Neuronal stem cell (in vitro differentiated cells): ENCODE measurements at regions not wholly inside any gene's neighbourhood (a gene's known extent, or its start where the extent isn't known, plus 50 kb on each side); places are given as distances from the start of the nearest gene placed in this dataset.
A peak's percentile ranks its signal among the peaks of the same experiment; 100 is the strongest.

Experiments
- DNase-seq: peaks from one replicate; pipeline ENCODE4 v3.0.0-alpha.2; 2013; ENCODE audit warnings: low spot score
- H2AFZ ChIP-seq: one replicate; pipeline ENCODE4 v1.6.1; 2013; ENCODE audit warnings: mild to moderate bottlenecking, low read length, inconsistent platforms
- H2AK5ac ChIP-seq: 2 replicates; pipeline ENCODE4 v1.6.1; 2013; ENCODE audit warnings: low read depth, mild to moderate bottlenecking, inconsistent platforms, low read length, moderate library complexity, mixed read lengths
- H2BK120ac ChIP-seq: 2 replicates; pipeline ENCODE4 v1.6.1; 2013; ENCODE audit warnings: low read depth, mild to moderate bottlenecking, inconsistent platforms, low read length, moderate library complexity, mixed read lengths
- H2BK12ac ChIP-seq: one replicate; pipeline ENCODE4 v1.6.1; 2013; ENCODE audit warnings: low read length, inconsistent platforms
- H2BK15ac ChIP-seq: 2 replicates; pipeline ENCODE4 v1.6.1; 2013; ENCODE audit warnings: mild to moderate bottlenecking, low read length, inconsistent platforms, mixed read lengths
- H2BK5ac ChIP-seq: one replicate; pipeline ENCODE4 v1.6.1; 2013; ENCODE audit warnings: inconsistent platforms, mild to moderate bottlenecking, low read length, moderate library complexity
- H3K14ac ChIP-seq: one replicate; pipeline ENCODE4 v1.6.1; 2013; ENCODE audit warnings: low read length, inconsistent platforms
- H3K18ac ChIP-seq: 2 replicates; pipeline ENCODE4 v1.6.1; 2013; ENCODE audit warnings: low read length, inconsistent platforms
- H3K23ac ChIP-seq: 2 replicates; pipeline ENCODE4 v1.6.1; 2013; ENCODE audit warnings: low read depth, mild to moderate bottlenecking, mixed read lengths, low read length, inconsistent platforms; ENCODE audit not compliant: poor library complexity
- H3K27ac ChIP-seq: replicated peaks from 3 replicates; pipeline ENCODE4 v1.5.1; 2013; ENCODE audit warnings: low read length, inconsistent platforms
- H3K27me3 ChIP-seq, 3 experiments: 2 replicates each; pipeline ENCODE4 v1.6.1; 2013; ENCODE audit warnings: low read length in 3 of 3, mild to moderate bottlenecking in 2 of 3, inconsistent platforms in 1 of 3, low read depth in 1 of 3, mixed read lengths in 1 of 3, moderate library complexity in 1 of 3; ENCODE audit not compliant: control insufficient read depth in 3 of 3, insufficient read depth in 3 of 3
- H3K36me3 ChIP-seq, 2 donors: replicated peaks in 1 of 2; 2 replicates each; pipeline ENCODE4 v1.6.1; 2013; ENCODE audit warnings: low read length in 2 of 2; ENCODE audit not compliant: control insufficient read depth in 2 of 2, insufficient read depth in 2 of 2
- H3K4ac ChIP-seq: 2 replicates; pipeline ENCODE4 v1.6.1; 2013; ENCODE audit warnings: inconsistent platforms, mild to moderate bottlenecking, low read length, moderate library complexity
- H3K4me1 ChIP-seq, 2 donors: 1 replicate in 1 of 2; 2 replicates in 1 of 2; pipeline ENCODE4 v1.6.1; 2013; ENCODE audit warnings: low read length in 2 of 2, low read depth in 1 of 2; ENCODE audit not compliant: control insufficient read depth in 2 of 2, insufficient read depth in 1 of 2
- H3K4me2 ChIP-seq: one replicate; pipeline ENCODE4 v1.6.1; 2013; ENCODE audit warnings: mild to moderate bottlenecking, low read length, inconsistent platforms; ENCODE audit not compliant: insufficient read depth, poor library complexity, severe bottlenecking
- H3K4me3 ChIP-seq, 2 donors: 2 replicates each; pipeline ENCODE4 v1.5.1; 2013; ENCODE audit warnings: low read length in 2 of 2, mild to moderate bottlenecking in 2 of 2, inconsistent platforms in 1 of 2, moderate library complexity in 1 of 2
- H3K79me1 ChIP-seq: one replicate; pipeline ENCODE4 v1.6.1; 2013; ENCODE audit warnings: low read depth, mild to moderate bottlenecking, inconsistent platforms, low read length, moderate library complexity
- H3K9ac ChIP-seq: one replicate; pipeline ENCODE4 v1.6.1; 2013; ENCODE audit warnings: mild to moderate bottlenecking, low read depth, low read length, inconsistent platforms; ENCODE audit not compliant: poor library complexity
- H3K9me3 ChIP-seq, 2 donors: replicated peaks in 1 of 2; 2 replicates each; pipeline versions ENCODE3 to v1.6.1; 2013; ENCODE audit warnings: low read length in 2 of 2, mild to moderate bottlenecking in 2 of 2, inconsistent platforms in 1 of 2, low read depth in 1 of 2, mixed read lengths in 1 of 2, moderate library complexity in 1 of 2; ENCODE audit not compliant: control insufficient read depth in 2 of 2, insufficient read depth in 1 of 2
- H4K8ac ChIP-seq: one replicate; pipeline ENCODE4 v1.6.1; 2013; ENCODE audit warnings: low read depth, mild to moderate bottlenecking, inconsistent platforms, low read length, moderate library complexity
- H4K91ac ChIP-seq: one replicate; pipeline ENCODE4 v1.6.1; 2013; ENCODE audit warnings: low read length, low read depth, mild to moderate bottlenecking, inconsistent platforms; ENCODE audit not compliant: poor library complexity
- WGBS, 2 donors: extraction: QIAGEN DNeasy Blood & Tissue Kit; methylation state at CpG; one replicate each; pipeline ENCODE4 v1.1.7; 2013; ENCODE audit warnings: missing lambda C conversion rate in 2 of 2, mixed read lengths in 1 of 2; ENCODE audit not compliant: insufficient read length in 2 of 2, insufficient replicate concordance in 1 of 2; ENCODE audit errors: extremely low coverage in 2 of 2; 5-methylcytosine and 5-hydroxymethylcytosine counted together

DNA sequence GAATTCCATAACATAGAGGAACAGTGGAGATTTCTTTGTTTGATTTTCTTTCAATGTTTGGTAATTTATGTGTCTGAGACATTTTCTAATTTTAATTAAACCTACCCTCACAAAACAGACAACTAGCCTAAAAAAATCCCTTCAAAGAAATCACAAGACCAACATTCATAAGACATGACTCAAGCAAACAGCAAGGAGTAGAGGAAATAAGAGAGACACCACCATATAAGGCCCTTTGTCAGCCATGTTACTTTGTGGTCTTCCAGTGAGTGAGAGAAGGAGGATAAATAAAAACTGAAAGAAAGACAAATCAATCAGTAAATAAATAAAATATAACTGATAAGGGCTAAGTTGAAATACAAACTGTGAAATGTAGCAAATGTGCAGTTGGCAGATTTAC is 830.8 kb upstream of the SLC39A10 start:
- Histone ChIP-seq H3K4ac (no peak overlapping the region), H2BK12ac (no peak overlapping the region), H3K4me2 (no peak overlapping the region), H3K14ac (no peak overlapping the region), H3K23ac (no peak overlapping the region), H3K9ac (no peak overlapping the region), H4K8ac (no peak overlapping the region), H2BK15ac (no peak overlapping the region), H2AK5ac (no peak overlapping the region), H3K36me3 (no peaks in the 10 kb centered on the region), H3K4me3 (no peak overlapping the region), H3K9me3 (no peaks in the 10 kb centered on the region), H2AFZ (peak overlapping the region; percentile 9), H3K27me3 (no peaks in the 10 kb centered on the region), H3K18ac (no peak overlapping the region), H3K27ac (no peak overlapping the region), H2BK5ac (no peak overlapping the region), H4K91ac (no peak overlapping the region), H2BK120ac (no peak overlapping the region), H3K4me1 (no peaks in the 10 kb centered on the region), H3K79me1 (no peaks in the 10 kb centered on the region)
- no peak for DNase-seq

DNA sequence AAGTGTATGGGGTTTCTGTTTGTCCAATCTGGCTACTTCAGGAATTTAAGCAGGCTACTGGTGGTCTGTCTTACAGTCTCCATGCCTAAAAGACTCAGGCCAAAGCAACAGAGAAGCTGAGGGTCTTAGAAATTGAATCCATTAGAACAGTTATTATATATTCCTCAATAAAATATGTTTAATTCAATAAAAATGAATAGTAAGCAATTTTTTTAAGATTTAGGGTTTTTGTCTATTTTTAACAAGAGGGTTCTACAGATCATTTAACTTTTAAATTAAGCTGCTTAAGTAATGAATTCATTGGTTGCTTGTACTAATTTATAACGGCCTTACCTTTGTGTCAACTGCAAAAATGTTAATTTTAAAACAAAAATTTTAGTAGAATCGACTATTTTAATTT is 832.6 kb upstream of the SLC39A10 start:
- Histone ChIP-seq H2BK5ac (no peak overlapping the region), H2BK15ac (no peak overlapping the region), H2AFZ (no peak overlapping the region), H3K9ac (no peak overlapping the region), H2BK12ac (no peak overlapping the region), H3K27ac (no peak overlapping the region), H3K4me2 (no peak overlapping the region), H3K36me3 (no peaks in the 10 kb centered on the region), H3K79me1 (no peaks in the 10 kb centered on the region), H3K9me3 (no peaks in the 10 kb centered on the region), H4K91ac (no peak overlapping the region), H3K4me1 (no peaks in the 10 kb centered on the region), H3K27me3 (no peaks in the 10 kb centered on the region), H2BK120ac (no peak overlapping the region), H4K8ac (no peak overlapping the region), H3K23ac (no peak overlapping the region), H3K4ac (no peak overlapping the region), H2AK5ac (no peak overlapping the region), H3K18ac (no peak overlapping the region), H3K14ac (no peak overlapping the region), H3K4me3 (no peak overlapping the region)
- DNase-seq, result no peak
- WGBS, 2 donors, result no CpG with 5 or more reads among the region's 2 CpGs

DNA sequence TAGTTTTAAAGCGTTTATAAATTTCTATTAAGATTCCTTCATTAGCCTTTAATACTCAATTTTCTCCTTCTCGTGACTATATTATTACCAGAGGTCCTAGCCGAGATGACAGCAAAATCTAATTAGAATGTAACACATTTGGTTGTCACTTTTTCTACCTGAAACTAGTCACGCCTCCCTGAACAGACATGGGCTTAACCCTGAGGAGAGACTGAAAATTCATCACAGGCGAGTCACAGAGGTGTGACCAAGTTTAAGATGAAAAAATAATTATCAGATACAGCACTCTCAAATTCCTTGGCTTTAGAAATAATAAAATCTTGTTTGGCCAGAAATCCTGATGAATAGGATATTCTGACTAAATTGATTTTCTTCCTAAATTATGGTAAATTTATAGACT is 834.4 kb upstream of the SLC39A10 start:
- H2BK5ac ChIP-seq, result no peak overlapping the region
- no peak overlapping the region for H2BK120ac ChIP-seq
- no peak overlapping the region for H3K18ac ChIP-seq
- H4K8ac ChIP-seq, result no peak overlapping the region
- no peak overlapping the region for H2BK12ac ChIP-seq
- H3K9ac ChIP-seq, result no peak overlapping the region
- no peak overlapping the region for H3K4ac ChIP-seq
- no peaks in the 10 kb centered on the region for H3K27me3 ChIP-seq
- H2AK5ac ChIP-seq, result no peak overlapping the region
- DNase-seq, result no peak
- no peaks in the 10 kb centered on the region for H3K9me3 ChIP-seq
- H4K91ac ChIP-seq, result no peak overlapping the region
- no peak overlapping the region for H3K14ac ChIP-seq
- H3K36me3 ChIP-seq, result no peaks in the 10 kb centered on the region
- no peak overlapping the region for H3K27ac ChIP-seq
- no peaks in the 10 kb centered on the region for H3K79me1 ChIP-seq
- H3K23ac ChIP-seq, result no peak overlapping the region
- H3K4me3 ChIP-seq, result no peak overlapping the region
- no peaks in the 10 kb centered on the region for H3K4me1 ChIP-seq
- H2BK15ac ChIP-seq, result no peak overlapping the region
- no peak overlapping the region for H2AFZ ChIP-seq
- no CpG with 5 or more reads among the region's 5 CpGs for WGBS, 2 donors
- H3K4me2 ChIP-seq, result no peak overlapping the region

DNA sequence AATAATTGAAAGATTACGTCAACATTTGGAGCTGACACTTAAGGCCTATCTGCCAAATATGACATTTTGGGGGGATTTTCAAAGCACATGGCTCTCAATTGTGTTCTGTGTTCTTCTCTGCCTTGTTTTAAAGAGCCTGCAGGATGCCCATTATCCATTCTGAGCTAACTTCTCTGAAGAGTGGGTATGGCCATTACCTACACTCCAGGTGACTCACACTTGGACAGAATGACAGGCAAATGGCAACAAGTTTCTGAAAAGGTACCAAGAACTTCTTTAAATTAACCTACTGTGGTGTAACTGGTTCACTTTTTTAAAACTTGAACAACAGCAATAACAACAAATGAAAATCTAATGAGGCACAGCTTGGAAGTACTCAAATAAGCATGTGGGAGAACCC is 834.9 kb upstream of the SLC39A10 start:
- no peak overlapping the region for H2AFZ ChIP-seq
- no peaks in the 10 kb centered on the region for H3K79me1 ChIP-seq
- H3K23ac ChIP-seq, result no peak overlapping the region
- no peak overlapping the region for H4K91ac ChIP-seq
- H3K36me3 ChIP-seq, result no peaks in the 10 kb centered on the region
- H2BK120ac ChIP-seq, result no peak overlapping the region
- H3K9ac ChIP-seq, result no peak overlapping the region
- no peak overlapping the region for H3K27ac ChIP-seq
- WGBS, 2 donors, result no CpG with 5 or more reads among the region's 1 CpG
- no peaks in the 10 kb centered on the region for H3K4me1 ChIP-seq
- no peak overlapping the region for H4K8ac ChIP-seq
- no peaks in the 10 kb centered on the region for H3K27me3 ChIP-seq
- H3K9me3 ChIP-seq, result no peaks in the 10 kb centered on the region
- no peak overlapping the region for H2BK5ac ChIP-seq
- H3K4me2 ChIP-seq, result no peak overlapping the region
- H3K4me3 ChIP-seq, result no peak overlapping the region
- no peak overlapping the region for H2AK5ac ChIP-seq
- H2BK12ac ChIP-seq, result no peak overlapping the region
- no peak overlapping the region for H3K18ac ChIP-seq
- H3K14ac ChIP-seq, result no peak overlapping the region
- no peak overlapping the region for H2BK15ac ChIP-seq
- no peak for DNase-seq
- H3K4ac ChIP-seq, result no peak overlapping the region
